ENCODE measurements at regions not wholly inside any gene's neighbourhood (a gene's known extent, or its start where the extent isn't known, plus 50 kb on each side); places are given as distances from the start of the nearest gene placed in this dataset.

DNA sequence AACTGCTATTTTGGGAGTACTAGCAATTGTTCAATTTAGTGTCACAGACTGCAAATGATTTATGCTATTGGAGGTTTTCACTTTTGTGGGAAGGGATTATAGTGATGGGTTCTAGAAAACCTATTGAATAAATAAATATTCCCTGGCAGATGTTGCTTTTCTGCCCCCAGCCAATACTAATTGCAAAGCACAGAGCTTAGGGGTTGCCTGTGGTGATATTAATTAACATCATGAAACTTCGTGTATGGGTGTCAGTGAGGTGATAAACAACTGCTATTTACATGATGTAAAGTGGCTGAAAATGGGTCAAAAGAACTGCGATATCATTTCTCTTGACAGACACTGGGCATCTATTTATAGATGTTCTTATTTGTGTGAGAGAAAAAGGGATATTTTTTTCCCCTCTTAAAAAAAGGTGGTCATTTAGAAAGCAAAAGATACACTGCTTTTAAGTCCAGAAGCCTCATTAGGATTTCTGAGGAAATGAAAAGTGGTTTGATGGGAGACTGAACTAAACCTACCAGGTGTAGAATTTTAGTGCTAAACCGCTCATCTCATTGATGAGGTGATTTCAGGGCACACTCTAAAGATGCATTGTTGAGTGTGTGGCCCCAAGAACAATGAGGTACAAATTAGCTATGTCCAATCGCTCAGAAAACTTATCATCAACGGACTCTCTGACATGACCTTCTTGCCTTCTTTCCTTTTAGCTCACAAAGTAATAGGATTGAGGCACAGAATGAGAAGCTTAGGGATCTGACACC, 116.7 kb upstream of the CHST9 start:
- TF ChIP-seq, protein P1, sequence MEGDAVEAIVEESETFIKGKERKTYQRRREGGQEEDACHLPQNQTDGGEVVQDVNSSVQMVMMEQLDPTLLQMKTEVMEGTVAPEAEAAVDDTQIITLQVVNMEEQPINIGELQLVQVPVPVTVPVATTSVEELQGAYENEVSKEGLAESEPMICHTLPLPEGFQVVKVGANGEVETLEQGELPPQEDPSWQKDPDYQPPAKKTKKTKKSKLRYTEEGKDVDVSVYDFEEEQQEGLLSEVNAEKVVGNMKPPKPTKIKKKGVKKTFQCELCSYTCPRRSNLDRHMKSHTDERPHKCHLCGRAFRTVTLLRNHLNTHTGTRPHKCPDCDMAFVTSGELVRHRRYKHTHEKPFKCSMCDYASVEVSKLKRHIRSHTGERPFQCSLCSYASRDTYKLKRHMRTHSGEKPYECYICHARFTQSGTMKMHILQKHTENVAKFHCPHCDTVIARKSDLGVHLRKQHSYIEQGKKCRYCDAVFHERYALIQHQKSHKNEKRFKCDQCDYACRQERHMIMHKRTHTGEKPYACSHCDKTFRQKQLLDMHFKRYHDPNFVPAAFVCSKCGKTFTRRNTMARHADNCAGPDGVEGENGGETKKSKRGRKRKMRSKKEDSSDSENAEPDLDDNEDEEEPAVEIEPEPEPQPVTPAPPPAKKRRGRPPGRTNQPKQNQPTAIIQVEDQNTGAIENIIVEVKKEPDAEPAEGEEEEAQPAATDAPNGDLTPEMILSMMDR (IDR thresholded peaks at IDR 0.05): no peak
- TF ChIP-seq EP300 (IDR thresholded peaks at IDR 0.05) (no peak), POLR2A (IDR thresholded peaks at IDR 0.05) (no peak)
